Thymus (tissue), 11 donors: ENCODE measurements at regions not wholly inside any gene's neighbourhood (a gene's known extent, or its start where the extent isn't known, plus 50 kb on each side); places are given as distances from the start of the nearest gene placed in this dataset.
"Not testable (repeated sequence)": the region's sequence is repeated elsewhere in the genome, so short reads cannot be mapped to it uniquely, and the experiment has no call there.

Source experiments
- DNase-seq, 9 donors: peaks; one replicate each; pipeline ENCODE4 v3.0.0-alpha.2; 2013; ENCODE audit warnings: low spot score in 9 of 9, low read depth in 6 of 9, missing footprints in 1 of 9
- H3K27ac ChIP-seq, 2 donors: one replicate each; pipeline ENCODE4 v1.5.1; 2013; ENCODE audit warnings: control low read depth in 1 of 2, low read depth in 1 of 2, low read length in 1 of 2, mild to moderate bottlenecking in 1 of 2, moderate library complexity in 1 of 2
- H3K27me3 ChIP-seq, 2 donors: one replicate each; pipeline ENCODE4 v1.5.1; 2013; ENCODE audit warnings: low read length in 1 of 2; ENCODE audit not compliant: control insufficient read depth in 2 of 2, insufficient read depth in 1 of 2
- H3K36me3 ChIP-seq, 2 donors: one replicate each; pipeline ENCODE4 v1.5.1; 2013; ENCODE audit warnings: low read length in 1 of 2, mild to moderate bottlenecking in 1 of 2, moderate library complexity in 1 of 2; ENCODE audit not compliant: control insufficient read depth in 2 of 2, insufficient read depth in 2 of 2
- H3K4me1 ChIP-seq, 2 donors: one replicate each; pipeline ENCODE4 v1.5.1; 2013; ENCODE audit warnings: low read length in 2 of 2; ENCODE audit not compliant: control insufficient read depth in 2 of 2, insufficient read depth in 2 of 2
- H3K4me3 ChIP-seq, 2 donors: one replicate each; pipeline ENCODE4 v1.5.1; 2013; ENCODE audit warnings: low read length in 2 of 2, control low read depth in 1 of 2, mild to moderate bottlenecking in 1 of 2
- H3K9me3 ChIP-seq, 2 donors: one replicate each; pipeline ENCODE4 v1.5.1; 2013; ENCODE audit warnings: low read length in 1 of 2, mild to moderate bottlenecking in 1 of 2; ENCODE audit not compliant: control insufficient read depth in 2 of 2, insufficient read depth in 1 of 2
- WGBS: extraction: QIAGEN DNeasy Blood & Tissue Kit; methylation state at CpG from one replicate; pipeline ENCODE4 v1.1.7; 2013; 5-methylcytosine and 5-hydroxymethylcytosine counted together
- donor health status: healthy.

DNA sequence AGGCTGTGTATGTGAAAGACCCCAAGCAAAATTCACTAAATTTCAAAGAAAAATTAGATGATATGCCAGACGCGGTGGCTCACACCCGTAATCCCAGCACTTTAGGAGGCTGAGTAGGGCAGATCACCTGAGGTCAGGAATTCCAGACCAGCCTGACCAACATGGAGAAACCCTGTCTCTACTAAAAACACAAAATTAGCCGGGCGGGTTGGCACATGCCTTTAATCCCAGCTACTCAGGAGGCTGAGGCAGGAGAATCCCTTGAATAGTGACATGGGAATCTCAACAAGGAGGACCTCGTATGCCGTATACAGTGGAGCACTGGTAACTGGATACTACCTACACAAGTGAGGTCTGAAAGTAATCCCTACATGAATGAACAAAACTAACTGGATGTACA, 92.7 kb upstream of the JARID2 start:
- 91% methylated on average over 7 of the region's 7 CpGs for WGBS
- DNase-seq, result no peak
- H3K4me3 ChIP-seq, result no peak overlapping the region

DNA sequence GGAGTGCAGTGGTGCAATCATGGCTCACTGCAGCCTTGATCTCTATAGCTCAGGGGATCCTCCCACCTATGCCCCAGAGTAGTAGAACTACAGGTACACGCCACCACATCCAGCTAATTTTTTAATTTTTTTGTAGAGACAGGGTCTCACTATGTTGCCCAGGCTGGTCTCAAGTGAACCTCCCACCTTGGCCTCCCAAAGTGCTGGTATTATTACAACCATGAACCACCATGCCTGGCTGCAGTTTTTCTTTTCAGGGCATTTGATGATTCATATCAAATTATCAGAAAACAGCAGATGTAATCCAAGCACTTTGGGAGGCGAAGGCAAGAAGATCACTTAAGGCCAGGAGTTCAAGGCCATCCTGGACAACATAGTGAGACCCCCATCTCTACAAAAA, 88.4 kb upstream of the JARID2 start:
- DNase-seq, result no peak
- Histone ChIP-seq H3K4me3 (no peak overlapping the region), H3K36me3 (no peaks in the 10 kb centered on the region), H3K27ac (no peak overlapping the region), H3K4me1 (no peaks in the 10 kb centered on the region), H3K27me3 (no peaks in the 10 kb centered on the region), H3K9me3 (no peaks in the 10 kb centered on the region)
- 98% methylated on average over 2 of the region's 2 CpGs for WGBS

More for the DNA sequence above, 92.7 kb upstream of the JARID2 start:
- Histone ChIP-seq H3K27me3 (no peaks in the 10 kb centered on the region), H3K4me1 (no peaks in the 10 kb centered on the region), H3K36me3 (no peaks in the 10 kb centered on the region), H3K9me3 (no peaks in the 10 kb centered on the region), H3K27ac (no peak overlapping the region)

GRCh38 chr6:15158821-15159619, 86.8 kb upstream of the JARID2 start:
- 89% methylated on average over 10 of the region's 10 CpGs for WGBS
- Histone ChIP-seq H3K4me3 (no peak overlapping the region), H3K4me1 (no peaks in the 10 kb centered on the region), H3K27me3 (no peaks in the 10 kb centered on the region), H3K36me3 (no peaks in the 10 kb centered on the region), H3K27ac (no peak overlapping the region), H3K9me3 (no peaks in the 10 kb centered on the region)
- no peak for DNase-seq

- Histone ChIP-seq H3K27me3 (no peaks in the 10 kb centered on the region), H3K4me1 (no peaks in the 10 kb centered on the region), H3K4me3 (no peak overlapping the region), H3K9me3 (no peaks in the 10 kb centered on the region), H3K27ac (no peak overlapping the region), H3K36me3 (no peaks in the 10 kb centered on the region)
- 96% methylated on average over 2 of the region's 2 CpGs for WGBS
- no peak for DNase-seq
These were observed 85.1 kb upstream of the JARID2 start for GRCh38 chr6:15160812-15161211.

DNA sequence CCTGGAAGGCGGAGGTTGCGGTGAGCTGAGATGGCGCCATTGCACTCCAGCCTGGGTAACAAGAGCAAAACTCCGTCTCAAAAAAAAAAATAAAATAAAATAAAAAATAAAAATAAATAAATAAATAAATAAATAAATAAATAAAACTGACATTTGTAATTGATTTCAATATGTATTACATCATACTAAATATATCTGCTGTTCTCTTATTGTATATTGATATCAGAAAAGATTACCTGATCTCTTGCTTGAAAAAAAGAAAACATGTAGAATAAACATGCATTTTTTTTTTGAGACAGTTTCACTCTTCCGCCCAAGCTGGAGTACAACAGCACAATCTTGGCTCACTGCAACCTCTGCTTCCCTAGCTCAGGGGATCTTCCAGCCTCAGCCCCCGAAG, 81.0 kb upstream of the JARID2 start:
- not testable (repeated sequence) for H3K27ac ChIP-seq, H3K4me3 ChIP-seq, H3K9me3 ChIP-seq, H3K36me3 ChIP-seq, H3K27me3 ChIP-seq, H3K4me1 ChIP-seq, DNase-seq
- WGBS, result 98% methylated on average over 6 of the region's 6 CpGs

- Histone ChIP-seq H3K9me3 (no peaks in the 10 kb centered on the region), H3K36me3 (no peaks in the 10 kb centered on the region), H3K27ac (no peak overlapping the region), H3K4me3 (no peak overlapping the region), H3K27me3 (no peaks in the 10 kb centered on the region), H3K4me1 (no peaks in the 10 kb centered on the region)
- DNase-seq, result no peak
- WGBS, result 97% methylated on average over 5 of the region's 5 CpGs
These were observed 79.7 kb upstream of the JARID2 start for GRCh38 chr6:15166121-15166520.

DNA sequence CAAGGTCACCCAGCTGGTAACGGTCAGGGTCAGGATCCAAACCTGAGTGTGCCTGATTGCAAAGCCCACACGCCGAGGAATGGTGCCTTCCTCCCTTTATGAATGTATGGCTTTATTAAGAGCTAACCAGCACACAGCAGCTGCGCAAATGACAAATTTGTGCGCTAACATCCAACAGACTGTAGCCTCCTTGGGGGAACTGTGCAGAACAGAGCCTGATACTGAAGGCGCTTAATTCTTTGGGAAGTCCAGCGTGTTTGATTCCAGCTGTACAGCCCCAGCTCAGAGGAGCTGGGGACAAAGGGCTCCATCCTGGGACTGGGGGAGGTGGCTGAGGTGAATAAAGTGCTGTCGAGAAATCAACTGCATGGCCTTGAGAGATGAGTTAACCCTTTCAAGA, 75.7 kb upstream of the JARID2 start:
- H3K27me3 ChIP-seq, result no peaks in the 10 kb centered on the region
- H3K4me3 ChIP-seq, result no peak overlapping the region
- WGBS, result 97% methylated on average over 8 of the region's 8 CpGs
- no peaks in the 10 kb centered on the region for H3K4me1 ChIP-seq
- no peak for DNase-seq
- H3K27ac ChIP-seq, result no peak overlapping the region
- H3K9me3 ChIP-seq, result no peaks in the 10 kb centered on the region
- no peaks in the 10 kb centered on the region for H3K36me3 ChIP-seq

DNA sequence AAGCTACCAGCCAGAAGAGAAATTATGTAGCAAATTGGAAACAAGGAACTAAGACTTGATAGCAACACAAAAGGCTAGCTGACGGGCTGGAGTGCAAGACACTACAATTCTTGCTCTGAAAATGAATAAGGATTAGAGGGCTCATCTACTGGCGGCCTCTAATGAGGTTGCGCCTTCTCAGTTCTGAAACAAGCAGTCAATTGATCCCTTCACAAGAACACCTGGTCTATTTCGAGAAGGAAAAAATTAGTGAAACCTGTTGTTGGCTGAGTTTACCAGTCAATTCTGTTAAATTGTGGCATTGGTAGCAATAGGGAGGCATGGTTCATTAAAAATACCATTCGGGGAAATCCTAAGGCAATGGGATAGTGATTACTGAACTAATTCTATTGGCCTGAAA, 74.8 kb upstream of the JARID2 start:
- Histone ChIP-seq H3K36me3 (no peaks in the 10 kb centered on the region), H3K9me3 (no peaks in the 10 kb centered on the region), H3K27me3 (no peaks in the 10 kb centered on the region), H3K4me3 (no peak overlapping the region), H3K27ac (no peak overlapping the region), H3K4me1 (no peaks in the 10 kb centered on the region)
- 97% methylated on average over 5 of the region's 5 CpGs for WGBS
- no peak for DNase-seq

DNA sequence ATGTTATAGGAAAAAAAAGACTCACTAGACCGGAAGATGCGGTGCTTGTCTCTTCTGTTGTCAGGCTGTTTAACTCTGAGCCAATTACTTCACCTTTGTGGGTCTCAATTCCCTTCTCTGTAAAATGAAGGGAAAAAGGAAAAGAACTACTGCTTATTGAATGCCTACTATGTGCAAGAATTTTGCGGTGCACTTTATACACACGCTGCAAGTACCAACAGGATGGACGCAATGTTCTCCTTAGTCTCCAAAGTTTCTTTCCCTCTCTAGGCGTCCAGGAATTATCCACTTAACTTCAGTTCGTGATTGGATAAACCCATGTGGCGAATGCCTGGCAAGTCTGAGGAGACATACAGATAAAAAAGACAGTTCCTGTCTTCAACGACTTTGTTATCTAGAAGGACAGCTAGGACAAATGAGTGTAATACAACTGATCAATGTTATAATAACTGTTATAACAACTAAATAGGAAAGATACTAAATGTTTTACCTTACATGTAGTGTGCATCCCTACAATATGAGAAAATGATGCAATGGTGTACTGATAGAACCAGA, 69.0 kb upstream of the JARID2 start:
- no peaks in the 10 kb centered on the region for H3K4me1 ChIP-seq
- H3K27me3 ChIP-seq, result no peaks in the 10 kb centered on the region
- no peaks in the 10 kb centered on the region for H3K36me3 ChIP-seq
- WGBS, result 93% methylated on average over 9 of the region's 9 CpGs
- no peak for DNase-seq
- H3K9me3 ChIP-seq, result no peaks in the 10 kb centered on the region
- no peak overlapping the region for H3K27ac ChIP-seq
- H3K4me3 ChIP-seq, result no peak overlapping the region
